Heart right ventricle (tissue), 16 donors: ENCODE measurements at regions not wholly inside any gene's neighbourhood (a gene's known extent, or its start where the extent isn't known, plus 50 kb on each side); places are given as distances from the start of the nearest gene placed in this dataset.
A peak's percentile ranks its signal among the peaks of the same experiment; 100 is the strongest.

Experiments
- ATAC-seq, 8 donors: fragments of 200-7000 bp; cut with Tn5 transposase; one replicate each; pipeline ENCODE4 v1.9.1; 2020; ENCODE audit warnings: mild to moderate bottlenecking in 8 of 8, moderate library complexity in 8 of 8, moderate number of reproducible peaks in 1 of 8
- DNase-seq, 2 donors: peaks; one replicate each; pipeline ENCODE4 v3.0.0-alpha.2; 2020
- H3K27ac ChIP-seq, 10 donors: fragments of 200-600 bp; sonication (generic) in 2 of 10; one replicate each; pipeline versions ENCODE4 v1.5.0 to v1.8.0; 2020 to 2022; ENCODE audit warnings: mild to moderate bottlenecking in 3 of 10
- H3K27me3 ChIP-seq, 7 donors: fragments of 200-600 bp; one replicate each; pipeline ENCODE4 v1.8.0; 2021 to 2022; ENCODE audit warnings: mild to moderate bottlenecking in 2 of 7
- H3K36me3 ChIP-seq, 9 donors: fragments of 200-600 bp; sonication (generic) in 1 of 9; one replicate each; pipeline versions ENCODE4 v1.5.0 to v1.8.0; 2020 to 2022; ENCODE audit warnings: mild to moderate bottlenecking in 2 of 9
- H3K4me1 ChIP-seq, 9 donors: fragments of 200-600 bp; sonication (generic) in 1 of 9; one replicate each; pipeline versions ENCODE4 v1.5.0 to v1.8.0; 2020 to 2022; ENCODE audit warnings: mild to moderate bottlenecking in 4 of 9
- H3K4me3 ChIP-seq, 10 donors: fragments of 200-600 bp; sonication (generic) in 2 of 10; one replicate each; pipeline versions ENCODE4 v1.5.0 to v1.8.0; 2020 to 2022; ENCODE audit warnings: mild to moderate bottlenecking in 7 of 10, moderate library complexity in 2 of 10
- H3K9me3 ChIP-seq, 11 donors: fragments of 200-600 bp in 10 of 11; sonication (generic) in 2 of 11; one replicate each; pipeline versions ENCODE4 v1.5.0 to v1.8.0; 2013 to 2022; ENCODE audit warnings: mild to moderate bottlenecking in 2 of 11, control low read depth in 1 of 11, moderate library complexity in 1 of 11
- WGBS, 2 donors: extraction: QIAGEN DNeasy Blood & Tissue Kit; methylation state at CpG; one replicate each; pipeline ENCODE4 v1.1.7; 2013; ENCODE audit warnings: inconsistent platforms in 1 of 2; 5-methylcytosine and 5-hydroxymethylcytosine counted together
- intact Hi-C, 10 donors: fragments of 100-400 bp; cut with DNase I; formaldehyde crosslinking; loops; one replicate each; pipeline versions ENCODE4 v1.11.1 to v1.14.2; 2022
- TF ChIP-seq, protein P1 (sequence below), 9 donors: fragments of 200-600 bp; sonication (generic) in 2 of 9; IDR thresholded peaks; one replicate each; pipeline versions ENCODE4 v1.5.0 to v1.8.0; 2021 to 2022; ENCODE audit warnings: antibody characterized with exemption in 9 of 9, mild to moderate bottlenecking in 5 of 9, moderate library complexity in 1 of 9
- donor health status: Arrhythmogenic right ventricular cardiomyopathy.
- donor health status: ischemic (EF 13 %, LVEDD 7.1; RV severe dilation, severe dysfunction).
- donor health status: healthy with polysubstance abuse.
- donor health status: DM: no; HTN: yes; CAD: no.
- donor health status: DM: no; HTN: no; CAD: no.
- donor health status: ischemic (EF 25% LVEDD 6.9; RV normal size, moderate dysfunction).
- donor health status: ischemic (EF 25% LVEDD 5.7; RV mildly dilated, moderate dysfunction).
- donor health status: healthy.
- donor health status: DM: yes; HTN: yes; CAD: no.
- donor health status: Ischemic cardiomyopathy.
- donor health status: ischemic (EF 35%, LVEDD 5.7; RV mildly dilated, moderate dysfunction).
- donor health status: nonischemic (EF 11% LVEDD 7.7; RV severe dilation, severe dysfunction).
- donor health status: DM: yes; HTN: yes; CAD: no.
- donor health status: PGD.
- donor health status: ischemic (EF 29% LVEDD 5.4; RV normal size, mild dysfunction).
- donor health status: nonischemic (EF 23%, LVEDD 6.1; RV moderate dilation, normal function).

GRCh38 chr4:125529071-125529470 lies 214.3 kb downstream of the FAT4 start:
- ATAC-seq (no peak), DNase-seq (no peak)
- H3K4me3 ChIP-seq: no peak overlapping the region
- H3K4me1 ChIP-seq: no peaks in the 10 kb centered on the region
- TF ChIP-seq, protein P1, sequence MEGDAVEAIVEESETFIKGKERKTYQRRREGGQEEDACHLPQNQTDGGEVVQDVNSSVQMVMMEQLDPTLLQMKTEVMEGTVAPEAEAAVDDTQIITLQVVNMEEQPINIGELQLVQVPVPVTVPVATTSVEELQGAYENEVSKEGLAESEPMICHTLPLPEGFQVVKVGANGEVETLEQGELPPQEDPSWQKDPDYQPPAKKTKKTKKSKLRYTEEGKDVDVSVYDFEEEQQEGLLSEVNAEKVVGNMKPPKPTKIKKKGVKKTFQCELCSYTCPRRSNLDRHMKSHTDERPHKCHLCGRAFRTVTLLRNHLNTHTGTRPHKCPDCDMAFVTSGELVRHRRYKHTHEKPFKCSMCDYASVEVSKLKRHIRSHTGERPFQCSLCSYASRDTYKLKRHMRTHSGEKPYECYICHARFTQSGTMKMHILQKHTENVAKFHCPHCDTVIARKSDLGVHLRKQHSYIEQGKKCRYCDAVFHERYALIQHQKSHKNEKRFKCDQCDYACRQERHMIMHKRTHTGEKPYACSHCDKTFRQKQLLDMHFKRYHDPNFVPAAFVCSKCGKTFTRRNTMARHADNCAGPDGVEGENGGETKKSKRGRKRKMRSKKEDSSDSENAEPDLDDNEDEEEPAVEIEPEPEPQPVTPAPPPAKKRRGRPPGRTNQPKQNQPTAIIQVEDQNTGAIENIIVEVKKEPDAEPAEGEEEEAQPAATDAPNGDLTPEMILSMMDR (IDR thresholded peaks at IDR 0.05): no peak
- no peaks in the 10 kb centered on the region for H3K27me3 ChIP-seq
- intact Hi-C loops: loop anchor here in 1 of 10 donors (10.0 kb wide), 1 partner anchor 206 kb away; no protein-coding TSS in a partner anchor
- WGBS, 2 donors: 90 to 94% methylated on average over 2 of the region's 2 CpGs
- H3K9me3 ChIP-seq: peaks cover 0 to 5% (median 0%) of the 10 kb centered on the region in 11 donors
- H3K36me3 ChIP-seq: no peaks in the 10 kb centered on the region
- no peak overlapping the region for H3K27ac ChIP-seq

DNA sequence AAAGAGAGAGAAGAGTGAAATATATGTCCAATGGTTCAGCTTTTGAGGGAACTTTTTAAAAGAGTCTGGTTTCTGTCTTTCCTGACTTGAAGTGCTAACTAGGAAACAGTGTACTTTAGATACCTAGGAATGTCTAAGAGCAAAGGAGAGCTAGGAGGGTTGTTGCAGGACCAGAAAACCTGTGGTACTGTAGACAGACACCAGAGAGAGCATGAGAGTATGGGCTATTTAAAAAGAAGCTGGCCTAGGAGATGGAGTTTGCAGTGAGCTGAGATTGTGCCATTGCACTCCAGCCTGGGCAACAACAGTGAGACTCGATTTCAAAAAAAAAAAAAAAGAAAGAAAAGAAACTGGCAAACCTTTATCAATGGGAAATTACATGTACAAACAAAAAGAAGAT lies 223.9 kb downstream of the FAT4 start:
- Histone ChIP-seq H3K27me3 (no peaks in the 10 kb centered on the region), H3K27ac (peak overlapping the region in 1 of 10 donors; percentile 3), H3K36me3 (no peaks in the 10 kb centered on the region), H3K9me3 (peaks cover 0 to 15% (median 10%) of the 10 kb centered on the region in 11 donors), H3K4me1 (no peaks in the 10 kb centered on the region), H3K4me3 (no peak overlapping the region)
- TF ChIP-seq, protein P1 (IDR thresholded peaks at IDR 0.05): no peak
- intact Hi-C loops: no loop called here
- ATAC-seq (no peak), DNase-seq (no peak)
- WGBS, 2 donors: 54 to 58% methylated on average over 1 of the region's 1 CpG

DNA sequence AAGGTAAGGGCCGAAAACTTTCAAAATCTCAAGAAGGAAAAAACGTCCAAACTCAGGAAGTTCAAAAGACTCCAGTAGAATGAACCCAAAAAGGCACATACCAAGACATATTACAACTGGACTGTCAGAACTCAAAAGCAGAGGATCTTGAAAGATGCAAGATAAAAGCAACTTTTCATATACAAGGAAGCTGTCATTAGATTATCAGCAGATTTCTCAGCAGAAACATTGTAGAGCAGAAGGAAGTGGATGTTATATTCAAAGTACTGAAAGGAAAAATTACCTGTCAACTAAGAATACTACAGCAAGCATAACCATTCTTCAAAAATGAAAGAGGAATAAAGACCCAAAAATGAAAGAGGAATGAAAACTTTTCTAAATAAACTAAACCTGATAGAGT lies 224.9 kb downstream of the FAT4 start:
- ATAC-seq (no peak), DNase-seq (no peak)
- intact Hi-C loops: no loop called here
- Histone ChIP-seq H3K36me3 (no peaks in the 10 kb centered on the region), H3K27ac (no peak overlapping the region), H3K4me3 (no peak overlapping the region), H3K9me3 (peaks cover 0 to 15% (median 10%) of the 10 kb centered on the region in 11 donors), H3K4me1 (no peaks in the 10 kb centered on the region), H3K27me3 (no peaks in the 10 kb centered on the region)
- TF ChIP-seq, protein P1 (IDR thresholded peaks at IDR 0.05): no peak
- WGBS, 2 donors: 55 to 80% methylated on average over 2 of the region's 2 CpGs

DNA sequence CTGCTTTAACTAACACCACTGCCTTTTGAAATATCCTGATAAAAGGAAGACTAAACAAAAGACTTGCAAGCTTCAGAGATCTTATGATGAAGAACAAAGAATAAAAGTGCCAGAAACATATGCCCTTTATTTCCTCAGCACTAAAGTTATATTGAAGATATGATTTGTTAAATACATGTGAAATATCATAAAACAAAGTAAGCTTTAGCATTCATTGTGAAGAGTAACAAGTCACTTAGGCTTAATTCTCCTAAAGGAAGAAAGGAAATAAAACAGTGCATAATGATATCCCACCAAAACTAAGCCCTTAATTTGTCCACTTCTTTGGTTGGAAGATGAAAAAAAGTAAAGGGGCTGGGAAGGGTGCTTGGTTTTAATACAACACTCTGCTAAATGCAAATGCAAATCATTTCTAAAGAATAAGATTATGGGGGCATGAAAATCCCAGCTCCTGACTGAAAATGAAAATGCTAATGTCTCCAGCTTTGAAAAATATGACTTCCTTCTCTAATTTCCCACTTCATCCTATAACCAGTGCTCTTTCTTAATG lies 227.2 kb downstream of the FAT4 start:
- Histone ChIP-seq H3K27ac (no peak overlapping the region), H3K27me3 (no peaks in the 10 kb centered on the region), H3K4me1 (no peaks in the 10 kb centered on the region), H3K4me3 (no peak overlapping the region), H3K9me3 (peaks cover 0 to 23% (median 11%) of the 10 kb centered on the region in 11 donors), H3K36me3 (no peaks in the 10 kb centered on the region)
- intact Hi-C loops: no loop called here
- no peak for ATAC-seq
- no peak for DNase-seq
- TF ChIP-seq, protein P1 (IDR thresholded peaks at IDR 0.05): no peak
